GM04504 (cell line): ENCODE measurements at regions not wholly inside any gene's neighbourhood (a gene's known extent, or its start where the extent isn't known, plus 50 kb on each side); places are given as distances from the start of the nearest gene placed in this dataset.

ENCODE experiments used
- DNase-seq: peaks from one replicate; pipeline ENCODE4 v3.0.0-alpha.2; 2012; ENCODE audit warnings: low read depth

GRCh38 chr2:64221935-64222334 lies 77.7 kb upstream of the PELI1 start:
- DNase-seq = no peak

- no peak for DNase-seq
These were observed 78.1 kb upstream of the PELI1 start for GRCh38 chr2:64222351-64222750.

GRCh38 chr2:64223055-64223454 lies 78.8 kb upstream of the PELI1 start:
- no peak for DNase-seq

GRCh38 chr2:64225491-64225890 lies 81.3 kb upstream of the PELI1 start:
- no peak for DNase-seq

- DNase-seq = no peak
These were observed 82.4 kb upstream of the PELI1 start for GRCh38 chr2:64226611-64227010.

GRCh38 chr2:64227603-64228125 lies 83.4 kb upstream of the PELI1 start:
- no peak for DNase-seq

GRCh38 chr2:64228126-64228678 lies 84.0 kb upstream of the PELI1 start:
- no peak for DNase-seq

GRCh38 chr2:64228918-64229317 lies 84.7 kb upstream of the PELI1 start:
- no peak for DNase-seq

- no peak for DNase-seq
These were observed 86.3 kb upstream of the PELI1 start for GRCh38 chr2:64230540-64230939.

GRCh38 chr2:64232266-64232665 lies 88.0 kb upstream of the PELI1 start:
- no peak for DNase-seq

GRCh38 chr2:64233376-64233922 lies 89.2 kb upstream of the PELI1 start:
- no peak for DNase-seq

- no peak for DNase-seq
These were observed 89.9 kb upstream of the PELI1 start for GRCh38 chr2:64234150-64234549.

- no peak for DNase-seq
These were observed 90.6 kb upstream of the PELI1 start for GRCh38 chr2:64234785-64235184.

GRCh38 chr2:64237266-64237665 lies 93.0 kb upstream of the PELI1 start:
- DNase-seq = no peak

- no peak for DNase-seq
These were observed 94.6 kb upstream of the PELI1 start for GRCh38 chr2:64238799-64239198.

GRCh38 chr2:64243081-64244036 lies 99.1 kb upstream of the PELI1 start:
- DNase-seq = no peak

- no peak for DNase-seq
These were observed 99.8 kb upstream of the PELI1 start for GRCh38 chr2:64244037-64244416.

- no peak for DNase-seq
These were observed 101.4 kb upstream of the PELI1 start for GRCh38 chr2:64245631-64246030.

- no peak for DNase-seq
These were observed 102.7 kb upstream of the PELI1 start for GRCh38 chr2:64246962-64247361.

GRCh38 chr2:64249426-64249825 lies 105.2 kb upstream of the PELI1 start:
- DNase-seq = no peak

GRCh38 chr2:64250063-64250462 lies 105.8 kb upstream of the PELI1 start:
- no peak for DNase-seq

GRCh38 chr2:64250751-64251423 lies 106.7 kb upstream of the PELI1 start:
- DNase-seq = no peak
